ENCODE measurements at regions not wholly inside any gene's neighbourhood (a gene's known extent, or its start where the extent isn't known, plus 50 kb on each side); places are given as distances from the start of the nearest gene placed in this dataset.

- TF ChIP-seq EP300 (IDR thresholded peaks at IDR 0.05) = no peak
- no peak for TF ChIP-seq CTCF (IDR thresholded peaks at IDR 0.05)
- TF ChIP-seq POLR2A (IDR thresholded peaks at IDR 0.05) = no peak
- TF ChIP-seq POLR2AphosphoS5 (IDR thresholded peaks at IDR 0.05) = no peak
Observed at GRCh38 chrX:76550016-76550415, 122.5 kb downstream of the MAGEE1 start.
